ENCODE measurements at regions not wholly inside any gene's neighbourhood (a gene's known extent, or its start where the extent isn't known, plus 50 kb on each side); places are given as distances from the start of the nearest gene placed in this dataset.

GRCh38 chr3:156615592-156616173, 58.7 kb upstream of the TIPARP start:
- Histone ChIP-seq H3K27ac (peak overlapping the region; percentile 39 to 81), H3K4me3 (no peak overlapping the region), H3K9me3 (no peaks in the 10 kb centered on the region), H3K4me1 (peaks cover 0 to 12% of the 10 kb centered on the region in 2 donors), H3K27me3 (no peaks in the 10 kb centered on the region), H3K36me3 (no peaks in the 10 kb centered on the region)
- intact Hi-C loops (cut with DNase I), result no loop called here
- ATAC-seq (peak; percentile 84), DNase-seq (peak in 1 of 4 donors; percentile 51)
- TF ChIP-seq CTCF (IDR thresholded peaks at IDR 0.05), result no peak

GRCh38 chr3:156614642-156615511, 59.5 kb upstream of the TIPARP start:
- no peak overlapping the region for H3K4me3 ChIP-seq
- peak overlapping the region; percentile 39 to 81 for H3K27ac ChIP-seq
- DNase-seq (no peak), ATAC-seq (peak; percentile 62)
- H3K27me3 ChIP-seq, result no peaks in the 10 kb centered on the region
- no peaks in the 10 kb centered on the region for H3K36me3 ChIP-seq
- no peaks in the 10 kb centered on the region for H3K9me3 ChIP-seq
- intact Hi-C loops (cut with DNase I), result no loop called here
- peaks cover 2 to 12% of the 10 kb centered on the region in 2 donors for H3K4me1 ChIP-seq
- no peak for TF ChIP-seq CTCF (IDR thresholded peaks at IDR 0.05)

GRCh38 chr3:156612903-156613302, 58.0 kb upstream of the SSR3 start:
- ATAC-seq (no peak), DNase-seq (no peak)
- no peak overlapping the region for H3K4me3 ChIP-seq
- H3K27ac ChIP-seq, result no peak overlapping the region
- H3K9me3 ChIP-seq, result no peaks in the 10 kb centered on the region
- no peaks in the 10 kb centered on the region for H3K36me3 ChIP-seq
- no peaks in the 10 kb centered on the region for H3K27me3 ChIP-seq
- TF ChIP-seq CTCF (IDR thresholded peaks at IDR 0.05), result no peak
- H3K4me1 ChIP-seq, result peaks cover 3 to 12% of the 10 kb centered on the region in 2 donors
- intact Hi-C loops (cut with DNase I), result no loop called here

- no peak for TF ChIP-seq CTCF (IDR thresholded peaks at IDR 0.05)
- peak; percentile 49 for ATAC-seq
- H3K36me3 ChIP-seq, result no peaks in the 10 kb centered on the region
- H3K4me1 ChIP-seq, result peaks cover 4 to 12% of the 10 kb centered on the region in 2 donors
- H3K27ac ChIP-seq, result peak overlapping the region; percentile 30 to 40
- no peak overlapping the region for H3K4me3 ChIP-seq
- intact Hi-C loops (cut with DNase I), result no loop called here
- no peaks in the 10 kb centered on the region for H3K27me3 ChIP-seq
- no peak for DNase-seq
- H3K9me3 ChIP-seq, result no peaks in the 10 kb centered on the region
These were observed 57.1 kb upstream of the SSR3 start for GRCh38 chr3:156611870-156612494.

GRCh38 chr3:156610154-156610553, 55.2 kb upstream of the SSR3 start:
- Histone ChIP-seq H3K36me3 (no peaks in the 10 kb centered on the region), H3K4me1 (peaks cover 4 to 21% of the 10 kb centered on the region in 2 donors), H3K4me3 (no peak overlapping the region), H3K27ac (peak overlapping the region in 1 of 2 donors; percentile 18), H3K27me3 (peaks cover 0 to 8% of the 10 kb centered on the region in 2 donors), H3K9me3 (no peaks in the 10 kb centered on the region)
- intact Hi-C loops (cut with DNase I), result no loop called here
- DNase-seq (no peak), ATAC-seq (no peak)
- no peak for TF ChIP-seq CTCF (IDR thresholded peaks at IDR 0.05)

Measured in left lung (tissue), 4 donors.